WI38 (cell line): ENCODE measurements at regions not wholly inside any gene's neighbourhood (a gene's known extent, or its start where the extent isn't known, plus 50 kb on each side); places are given as distances from the start of the nearest gene placed in this dataset.

Experiments used
- H3K4me3 ChIP-seq: 2 replicates; pipeline ENCODE4 v1.5.1; 2011; ENCODE audit warnings: low read depth, mild to moderate bottlenecking, control low read depth, low read length
- TF ChIP-seq, protein P1 (sequence below): IDR thresholded peaks from 2 replicates; pipeline ENCODE4 v1.5.1; 2012; ENCODE audit warnings: low read depth, mild to moderate bottlenecking, control low read depth, low read length

DNA sequence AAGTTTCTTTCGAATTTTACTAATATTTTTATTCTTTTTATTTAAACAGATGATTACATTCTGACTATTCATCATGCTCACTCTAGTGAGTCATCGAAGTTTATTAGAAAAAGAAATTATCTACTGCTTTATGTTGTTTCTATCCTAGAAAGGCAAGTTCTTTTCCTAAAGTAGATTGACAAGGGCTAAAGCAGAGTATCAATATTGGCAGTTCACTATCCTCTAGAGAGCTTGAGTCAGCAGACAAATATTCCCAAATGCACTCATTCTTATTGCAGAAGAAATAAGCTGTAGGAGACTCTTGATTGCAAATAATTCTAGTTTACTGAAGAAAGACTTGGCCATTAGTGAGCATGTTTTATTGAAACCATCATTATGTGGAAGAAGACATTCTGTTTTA, 911.8 kb downstream of the CENPC start:
- TF ChIP-seq, protein P1, sequence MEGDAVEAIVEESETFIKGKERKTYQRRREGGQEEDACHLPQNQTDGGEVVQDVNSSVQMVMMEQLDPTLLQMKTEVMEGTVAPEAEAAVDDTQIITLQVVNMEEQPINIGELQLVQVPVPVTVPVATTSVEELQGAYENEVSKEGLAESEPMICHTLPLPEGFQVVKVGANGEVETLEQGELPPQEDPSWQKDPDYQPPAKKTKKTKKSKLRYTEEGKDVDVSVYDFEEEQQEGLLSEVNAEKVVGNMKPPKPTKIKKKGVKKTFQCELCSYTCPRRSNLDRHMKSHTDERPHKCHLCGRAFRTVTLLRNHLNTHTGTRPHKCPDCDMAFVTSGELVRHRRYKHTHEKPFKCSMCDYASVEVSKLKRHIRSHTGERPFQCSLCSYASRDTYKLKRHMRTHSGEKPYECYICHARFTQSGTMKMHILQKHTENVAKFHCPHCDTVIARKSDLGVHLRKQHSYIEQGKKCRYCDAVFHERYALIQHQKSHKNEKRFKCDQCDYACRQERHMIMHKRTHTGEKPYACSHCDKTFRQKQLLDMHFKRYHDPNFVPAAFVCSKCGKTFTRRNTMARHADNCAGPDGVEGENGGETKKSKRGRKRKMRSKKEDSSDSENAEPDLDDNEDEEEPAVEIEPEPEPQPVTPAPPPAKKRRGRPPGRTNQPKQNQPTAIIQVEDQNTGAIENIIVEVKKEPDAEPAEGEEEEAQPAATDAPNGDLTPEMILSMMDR = no peak
- H3K4me3 ChIP-seq = no peak overlapping the region

DNA sequence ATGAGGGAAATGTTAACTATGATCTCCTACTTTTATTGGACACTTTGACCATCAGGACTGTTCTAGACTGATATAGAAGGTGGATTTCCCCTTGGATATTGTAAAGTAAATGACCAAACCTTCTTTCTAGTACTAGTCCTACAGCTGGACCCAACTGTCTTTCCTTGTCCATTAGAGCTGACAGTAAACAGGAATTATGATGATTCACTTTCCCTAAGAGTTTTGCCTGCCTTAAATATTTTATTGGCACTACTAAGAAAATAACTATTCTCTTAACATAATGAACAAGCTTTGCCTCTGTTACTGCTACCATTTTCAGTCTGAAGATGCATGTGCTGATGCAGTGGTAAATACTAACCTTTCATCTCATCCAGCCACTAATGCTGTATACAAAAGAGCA, 915.4 kb downstream of the CENPC start:
- H3K4me3 ChIP-seq = no peak overlapping the region
- TF ChIP-seq, protein P1 = no peak

DNA sequence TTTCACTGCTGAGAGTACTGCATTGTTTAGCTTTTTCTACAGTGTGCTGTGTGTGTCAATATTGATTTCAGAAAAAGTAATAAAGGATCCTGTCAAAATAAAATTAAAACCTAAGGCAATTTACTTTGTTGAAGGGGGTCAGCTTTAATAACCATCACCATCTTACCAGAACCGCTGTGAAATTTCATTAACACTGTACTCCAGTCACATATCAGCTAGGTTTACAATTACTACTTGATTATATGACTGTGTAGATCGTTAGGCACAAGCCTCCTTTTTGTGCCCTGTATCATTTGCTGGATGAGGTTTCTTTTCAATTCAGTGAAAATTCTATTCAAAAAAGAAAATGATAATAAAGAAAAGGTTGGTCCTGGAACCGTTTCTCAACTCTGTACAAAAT, 917.2 kb downstream of the CENPC start:
- TF ChIP-seq, protein P1 = no peak
- H3K4me3 ChIP-seq = no peak overlapping the region

DNA sequence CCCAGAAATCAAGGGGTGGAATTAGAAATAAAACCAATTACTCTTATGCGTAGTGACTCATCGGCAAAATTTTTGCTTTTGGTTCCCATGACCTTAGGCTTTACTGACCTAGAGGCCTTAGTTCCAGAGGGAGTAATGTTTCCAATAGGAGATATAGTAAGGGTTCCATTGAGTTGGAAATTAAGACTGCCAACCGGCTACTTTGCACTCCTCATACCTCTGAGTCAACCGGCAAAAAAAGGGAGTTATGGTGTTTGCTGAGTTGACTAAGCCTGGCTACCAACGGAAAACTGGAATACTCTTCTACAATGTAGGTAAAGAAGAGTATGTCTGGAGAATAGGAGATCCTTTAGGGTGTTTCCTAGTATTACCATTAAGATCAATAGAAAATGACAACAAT, 919.8 kb downstream of the CENPC start:
- no peak overlapping the region for H3K4me3 ChIP-seq
- TF ChIP-seq, protein P1 = no peak

DNA sequence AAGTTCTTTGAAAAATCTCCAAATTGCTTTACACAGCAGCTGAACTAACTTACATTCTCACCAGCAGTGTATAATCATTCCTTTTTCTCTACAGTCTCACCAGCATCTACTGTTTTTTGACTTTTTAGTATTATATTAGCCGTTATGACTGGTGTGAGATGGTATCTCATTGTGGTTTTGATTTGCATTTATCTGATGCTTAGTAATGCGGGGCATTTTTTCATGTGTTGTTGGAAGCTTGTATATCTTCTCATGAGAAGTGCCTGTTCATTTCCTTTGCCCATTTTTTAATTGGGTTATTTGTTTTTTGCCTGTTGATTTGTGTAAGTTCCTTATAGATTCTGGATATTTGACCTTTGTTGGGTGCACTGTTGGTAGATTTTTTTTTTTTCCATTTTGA, 931.7 kb downstream of the CENPC start:
- no peak overlapping the region for H3K4me3 ChIP-seq
- TF ChIP-seq, protein P1 = no peak

DNA sequence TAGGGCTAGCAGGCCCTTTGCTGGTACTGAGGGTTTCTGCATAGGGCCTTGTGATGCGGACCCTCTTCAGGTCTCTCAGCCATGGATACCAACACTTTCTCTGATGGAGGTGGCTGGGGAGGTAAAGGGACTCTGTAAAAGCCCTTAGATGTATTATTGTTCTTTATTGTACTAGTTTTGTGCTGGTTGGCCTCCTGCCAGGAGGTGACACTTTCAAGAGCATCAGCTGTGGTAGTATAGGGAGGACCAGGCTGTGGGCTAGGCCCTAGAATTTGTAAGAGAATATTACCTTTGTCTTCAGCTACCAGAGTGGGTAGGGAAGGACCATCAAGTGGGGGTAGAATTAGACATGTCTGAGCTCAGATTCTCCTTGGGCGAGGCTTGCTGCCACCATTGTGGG, 936.3 kb downstream of the CENPC start:
- TF ChIP-seq, protein P1 = no peak
- H3K4me3 ChIP-seq = no peak overlapping the region

DNA sequence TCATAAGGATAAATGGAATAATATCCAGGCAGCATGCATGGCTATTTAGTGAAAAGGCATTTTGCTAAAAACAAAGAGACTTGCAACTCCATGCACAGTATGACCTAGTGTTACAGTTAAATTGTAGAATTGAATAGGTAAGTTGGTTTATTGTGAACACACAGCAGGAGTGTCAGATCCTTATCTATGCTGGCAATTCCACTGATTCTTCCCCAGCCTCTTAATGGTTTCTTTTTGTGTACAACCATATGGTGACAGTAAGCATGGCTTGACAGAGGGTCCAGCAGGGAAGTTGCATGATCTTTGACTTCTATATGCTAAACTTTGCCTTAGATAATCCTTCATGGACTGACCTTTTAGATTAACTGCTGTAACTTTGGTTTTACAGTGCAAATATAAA, 936.6 kb upstream of the EPHA5 start:
- H3K4me3 ChIP-seq = no peak overlapping the region
- TF ChIP-seq, protein P1 = no peak
